B cell (primary cell): ENCODE measurements at regions not wholly inside any gene's neighbourhood (a gene's known extent, or its start where the extent isn't known, plus 50 kb on each side); places are given as distances from the start of the nearest gene placed in this dataset.

Source experiments
- ATAC-seq: fragments of 200-7000 bp; cut with Tn5 transposase; one replicate; pipeline ENCODE4 v1.10.0; 2021; ENCODE audit warnings: low read depth, mild to moderate bottlenecking, moderate number of reproducible peaks, moderate library complexity
- CTCF ChIA-PET: fragments of 350-600 bp; sonication (Branson Sonifier 250); formaldehyde crosslinking; loops from one replicate; lab custom pipeline; 2021; ENCODE audit warnings: antibody characterized with exemption, inconsistent platforms; lab: Charles Lee
- POLR2A ChIA-PET: fragments of 350-600 bp; sonication (Branson Sonifier 250); formaldehyde crosslinking; loops from one replicate; lab custom pipeline; 2021; ENCODE audit warnings: antibody characterized with exemption; lab: Charles Lee
- DNase-seq: peaks from one replicate; pipeline ENCODE4 v3.0.0; 2013
- H2AFZ ChIP-seq: 2 replicates; pipeline ENCODE4 v1.6.1; 2012; ENCODE audit warnings: mild to moderate bottlenecking, low read depth, low read length; ENCODE audit not compliant: insufficient read depth, poor library complexity, severe bottlenecking
- H3K27ac ChIP-seq, 2 donors: 1 replicate in 1 of 2; 2 replicates in 1 of 2; pipeline ENCODE4 v1.5.1; 2012 to 2013; ENCODE audit warnings: low read length in 2 of 2, mild to moderate bottlenecking in 2 of 2, moderate library complexity in 1 of 2
- H3K27me3 ChIP-seq, 4 experiments: fragments of 200-600 bp in 1 of 4; sonication (generic) in 1 of 4; replicated peaks in 1 of 4; 1 replicate in 2 of 4; 2 replicates in 2 of 4; pipeline versions ENCODE4 v1.6.1 to v1.7.0; 2013 to 2016; ENCODE audit warnings: low read length in 3 of 4, mild to moderate bottlenecking in 2 of 4, mixed read lengths in 1 of 4, moderate library complexity in 1 of 4; ENCODE audit not compliant: insufficient read depth in 4 of 4, control insufficient read depth in 3 of 4; ENCODE audit errors: control extremely low read depth in 1 of 4
- H3K36me3 ChIP-seq, 2 experiments: replicated peaks in 1 of 2; 1 replicate in 1 of 2; 2 replicates in 1 of 2; pipeline versions ENCODE4 v1.6.1 to v1.7.1; 2013; ENCODE audit warnings: low read length in 1 of 2; ENCODE audit not compliant: insufficient read depth in 2 of 2, control insufficient read depth in 1 of 2; ENCODE audit errors: control extremely low read depth in 1 of 2, extremely low read depth in 1 of 2
- H3K4me1 ChIP-seq, 2 donors: fragments of 200-600 bp in 1 of 2; sonication (generic) in 1 of 2; 1 replicate in 1 of 2; 2 replicates in 1 of 2; pipeline versions ENCODE4 v1.5.1 to v1.6.1; 2013 to 2017; ENCODE audit warnings: low read length in 2 of 2; ENCODE audit not compliant: control insufficient read depth in 2 of 2, insufficient read depth in 2 of 2
- H3K4me2 ChIP-seq: replicated peaks from 2 replicates; pipeline ENCODE3; 2012; ENCODE audit warnings: mild to moderate bottlenecking, low read depth, low read length; ENCODE audit not compliant: poor library complexity, severe bottlenecking
- H3K4me3 ChIP-seq, 5 experiments: fragments of 200-600 bp in 1 of 5; sonication (generic) in 1 of 5; 1 replicate in 3 of 5; 2 replicates in 2 of 5; pipeline versions ENCODE4 v1.5.1 to v1.7.0; 2011 to 2016; ENCODE audit warnings: low read length in 4 of 5, mild to moderate bottlenecking in 4 of 5, low read depth in 2 of 5, control low read depth in 1 of 5, moderate library complexity in 1 of 5; ENCODE audit not compliant: insufficient read depth in 1 of 5; ENCODE audit errors: control extremely low read depth in 1 of 5, extremely low read depth in 1 of 5
- H3K79me2 ChIP-seq: fragments of 200-600 bp; sonication (generic); one replicate; pipeline ENCODE4 v1.6.0; 2016; ENCODE audit warnings: low read length; ENCODE audit not compliant: control insufficient read depth, insufficient read depth
- H3K9ac ChIP-seq: fragments of 200-600 bp; sonication (generic); 2 replicates; pipeline ENCODE4 v1.6.1; 2017; ENCODE audit warnings: mild to moderate bottlenecking, low read length, moderate library complexity
- H3K9me3 ChIP-seq, 3 donors: one replicate each; pipeline versions ENCODE4 v1.6.1 to v1.7.1; 2013; ENCODE audit warnings: low read length in 2 of 3; ENCODE audit not compliant: control insufficient read depth in 2 of 3, insufficient read depth in 1 of 3; ENCODE audit errors: control extremely low read depth in 1 of 3
- H4K20me1 ChIP-seq: 2 replicates; pipeline ENCODE4 v1.6.0; 2012; ENCODE audit warnings: mild to moderate bottlenecking, low read length; ENCODE audit not compliant: insufficient read depth, control insufficient read depth, poor library complexity, severe bottlenecking
- H3K27ac Mint-ChIP-seq: one replicate; pipeline ENCODE4 v1.8.0; 2021; ENCODE audit warnings: mixed read lengths
- H3K27me3 Mint-ChIP-seq: one replicate; pipeline ENCODE4 v1.8.0; 2021; ENCODE audit warnings: mixed read lengths
- H3K4me1 Mint-ChIP-seq: one replicate; pipeline ENCODE4 v1.8.0; 2021; ENCODE audit warnings: mixed read lengths
- H3K4me3 Mint-ChIP-seq: one replicate; pipeline ENCODE4 v1.8.0; 2021; ENCODE audit warnings: mixed read lengths
- H3K9me3 Mint-ChIP-seq: one replicate; pipeline ENCODE4 v1.8.0; 2022; ENCODE audit warnings: mixed read lengths; ENCODE audit not compliant: insufficient read depth
- CTCF ChIP-seq: fragments of 200-600 bp; IDR thresholded peaks from one replicate; pipeline ENCODE4 v1.8.0; 2022; ENCODE audit warnings: antibody characterized with exemption, mild to moderate bottlenecking
- EZH2 ChIP-seq: IDR thresholded peaks from 2 replicates; pipeline ENCODE4 v1.6.1; 2012; ENCODE audit warnings: borderline replicate concordance, low read depth, mild to moderate bottlenecking, moderate library complexity, low read length; ENCODE audit not compliant: insufficient read depth, poor library complexity, severe bottlenecking
- WGBS: methylation state at CpG from one replicate; pipeline ENCODE4 v1.1.5; 2013; ENCODE audit warnings: missing lambda C conversion rate; ENCODE audit not compliant: insufficient coverage; 5-methylcytosine and 5-hydroxymethylcytosine counted together
- intact Hi-C: fragments of 100-400 bp; cut with micrococcal nuclease; formaldehyde crosslinking; loops from one replicate; pipeline ENCODE4 v1.10.0; 2022

- Histone ChIP-seq H3K4me1 (no peaks in the 10 kb centered on the region), H3K27ac (no peak overlapping the region), H4K20me1 (no peaks in the 10 kb centered on the region), H2AFZ (no peak overlapping the region), H3K79me2 (no peaks in the 10 kb centered on the region), H3K4me2 (no peak overlapping the region), H3K9ac (no peak overlapping the region), H3K27me3 (peaks cover 0 to 6% (median 1%) of the 10 kb centered on the region in 4 experiments), H3K4me3 (no peak overlapping the region), H3K36me3 (no peaks in the 10 kb centered on the region), H3K9me3 (no peaks in the 10 kb centered on the region)
- intact Hi-C loops: no loop called here
- Mint-ChIP-seq H3K9me3 (no peaks in the 10 kb centered on the region), H3K4me3 (no peak overlapping the region), H3K4me1 (no peaks in the 10 kb centered on the region), H3K27me3 (peaks cover 18% of the 10 kb centered on the region), H3K27ac (no peak overlapping the region)
- ChIA-PET CTCF (no interaction called here), POLR2A (no interaction called here)
- ATAC-seq (no peak), DNase-seq (no peak)
- TF ChIP-seq EZH2: no peak
- TF ChIP-seq CTCF: no peak
- 90% methylated on average over 6 of the region's 9 CpGs for WGBS
These were observed 193.4 kb upstream of the HES1 start for GRCh38 chr3:193942516-193943055.

- no peaks in the 10 kb centered on the region for H3K9me3 ChIP-seq
- POLR2A ChIA-PET: no interaction called here
- peaks cover 20% of the 10 kb centered on the region for H3K27me3 Mint-ChIP-seq
- H2AFZ ChIP-seq: no peak overlapping the region
- H3K27ac ChIP-seq: no peak overlapping the region
- CTCF ChIA-PET: no interaction called here
- H3K4me1 ChIP-seq: no peaks in the 10 kb centered on the region
- no peak for TF ChIP-seq CTCF
- TF ChIP-seq EZH2: no peak
- H4K20me1 ChIP-seq: no peaks in the 10 kb centered on the region
- H3K4me3 ChIP-seq: no peak overlapping the region
- no peak overlapping the region for H3K4me3 Mint-ChIP-seq
- H3K4me1 Mint-ChIP-seq: no peaks in the 10 kb centered on the region
- ATAC-seq (no peak), DNase-seq (no peak)
- WGBS: 95% methylated on average over 12 of the region's 13 CpGs
- no peaks in the 10 kb centered on the region for H3K79me2 ChIP-seq
- no peaks in the 10 kb centered on the region for H3K9me3 Mint-ChIP-seq
- H3K9ac ChIP-seq: no peak overlapping the region
- intact Hi-C loops: no loop called here
- no peak overlapping the region for H3K27ac Mint-ChIP-seq
- peaks cover 0 to 6% (median 1%) of the 10 kb centered on the region in 4 experiments for H3K27me3 ChIP-seq
- H3K4me2 ChIP-seq: no peak overlapping the region
- no peaks in the 10 kb centered on the region for H3K36me3 ChIP-seq
These were observed 192.7 kb upstream of the HES1 start for GRCh38 chr3:193943200-193943599.
